Jurkat, Clone E6-1 (cell line): ENCODE measurements at regions not wholly inside any gene's neighbourhood (a gene's known extent, or its start where the extent isn't known, plus 50 kb on each side); places are given as distances from the start of the nearest gene placed in this dataset.
"Not testable (repeated sequence)": the region's sequence is repeated elsewhere in the genome, so short reads cannot be mapped to it uniquely, and the experiment has no call there.

Experiments used
- DNase-seq: peaks from one replicate; pipeline ENCODE4 v3.0.0-alpha.2; 2011; ENCODE audit warnings: low read depth, low spot score
- H3K4me3 ChIP-seq: 2 replicates; pipeline ENCODE4 v1.5.1; 2011; ENCODE audit warnings: mild to moderate bottlenecking, low read length, control low read depth, moderate library complexity

GRCh38 chr3:101944308-101944707 lies 95.0 kb downstream of the NFKBIZ start:
- DNase-seq, result no peak
- no peak overlapping the region for H3K4me3 ChIP-seq

- DNase-seq, result no peak
Measured at GRCh38 chr3:101945980-101946379, 96.7 kb downstream of the NFKBIZ start.

GRCh38 chr3:101946906-101947305 lies 97.6 kb downstream of the NFKBIZ start:
- no peak for DNase-seq
- no peak overlapping the region for H3K4me3 ChIP-seq

More at GRCh38 chr3:101945980-101946379, 96.7 kb downstream of the NFKBIZ start:
- no peak overlapping the region for H3K4me3 ChIP-seq

- no peak for DNase-seq
- H3K4me3 ChIP-seq, result no peak overlapping the region
Measured at GRCh38 chr3:101950510-101950909, 101.2 kb downstream of the NFKBIZ start.

- no peak overlapping the region for H3K4me3 ChIP-seq
- DNase-seq, result no peak
Measured at GRCh38 chr3:101950985-101951733, 101.8 kb downstream of the NFKBIZ start.

GRCh38 chr3:101954361-101954760 lies 105.0 kb downstream of the NFKBIZ start:
- no peak overlapping the region for H3K4me3 ChIP-seq
- DNase-seq, result no peak

- DNase-seq, result no peak
- no peak overlapping the region for H3K4me3 ChIP-seq
Measured at GRCh38 chr3:101954936-101955335, 105.6 kb downstream of the NFKBIZ start.

- DNase-seq, result no peak
- no peak overlapping the region for H3K4me3 ChIP-seq
Measured at GRCh38 chr3:101962055-101962454, 112.7 kb downstream of the NFKBIZ start.

- DNase-seq, result no peak
- H3K4me3 ChIP-seq, result no peak overlapping the region
Measured at GRCh38 chr3:101963902-101964362, 114.6 kb downstream of the NFKBIZ start.

- no peak for DNase-seq
- no peak overlapping the region for H3K4me3 ChIP-seq
Measured at GRCh38 chr3:101964861-101965260, 115.5 kb downstream of the NFKBIZ start.

- no peak for DNase-seq
- no peak overlapping the region for H3K4me3 ChIP-seq
Measured at GRCh38 chr3:101966226-101966625, 116.9 kb downstream of the NFKBIZ start.

- DNase-seq, result no peak
- H3K4me3 ChIP-seq, result no peak overlapping the region
Measured at GRCh38 chr3:101970212-101970611, 120.9 kb downstream of the NFKBIZ start.

GRCh38 chr3:101970905-101971304 lies 121.6 kb downstream of the NFKBIZ start:
- no peak overlapping the region for H3K4me3 ChIP-seq
- no peak for DNase-seq

- H3K4me3 ChIP-seq, result no peak overlapping the region
- peak; percentile 4 for DNase-seq
Measured at GRCh38 chr3:101972430-101973162, 123.3 kb downstream of the NFKBIZ start.

GRCh38 chr3:101973163-101973505 lies 123.8 kb downstream of the NFKBIZ start:
- no peak for DNase-seq

GRCh38 chr3:101975415-101975814 lies 126.1 kb downstream of the NFKBIZ start:
- not testable (repeated sequence) for DNase-seq, H3K4me3 ChIP-seq

More at GRCh38 chr3:101973163-101973505, 123.8 kb downstream of the NFKBIZ start:
- no peak overlapping the region for H3K4me3 ChIP-seq

GRCh38 chr3:101976473-101976872 lies 127.2 kb downstream of the NFKBIZ start:
- H3K4me3 ChIP-seq, result no peak overlapping the region
- no peak for DNase-seq

- DNase-seq, result no peak
- no peak overlapping the region for H3K4me3 ChIP-seq
Measured at GRCh38 chr3:101978348-101978747, 129.0 kb downstream of the NFKBIZ start.

GRCh38 chr3:101979033-101979432 lies 129.7 kb downstream of the NFKBIZ start:
- H3K4me3 ChIP-seq, result no peak overlapping the region
- DNase-seq, result no peak

- DNase-seq, result no peak
- H3K4me3 ChIP-seq, result no peak overlapping the region
Measured at GRCh38 chr3:101984356-101984755, 135.0 kb downstream of the NFKBIZ start.
